Epithelial cell of esophagus (primary cell): ENCODE measurements at regions not wholly inside any gene's neighbourhood (a gene's known extent, or its start where the extent isn't known, plus 50 kb on each side); places are given as distances from the start of the nearest gene placed in this dataset.

Source experiments
- DNase-seq: peaks from one replicate; pipeline ENCODE4 v3.0.0; 2010; ENCODE audit warnings: low read depth
- H3K4me3 ChIP-seq: 2 replicates; pipeline ENCODE4 v1.5.1; 2011; ENCODE audit warnings: mild to moderate bottlenecking, low read length, control low read depth
- CTCF ChIP-seq: IDR thresholded peaks from 2 replicates; pipeline ENCODE4 v1.5.1; 2011; ENCODE audit warnings: low read depth, mild to moderate bottlenecking, low read length, control low read depth, inconsistent platforms; ENCODE audit not compliant: insufficient read depth; ENCODE audit errors: missing control alignments

GRCh38 chr3:42012935-42013690, 51.2 kb upstream of the ULK4 start:
- DNase-seq: peak; percentile 76

GRCh38 chr3:42012383-42012934, 50.6 kb upstream of the ULK4 start:
- H3K4me3 ChIP-seq: peak overlapping the region; percentile 62
- DNase-seq: no peak
- no peak for TF ChIP-seq CTCF

More at GRCh38 chr3:42012935-42013690, 51.2 kb upstream of the ULK4 start:
- no peak for TF ChIP-seq CTCF
- H3K4me3 ChIP-seq: peak overlapping the region; percentile 62
